ENCODE measurements at regions not wholly inside any gene's neighbourhood (a gene's known extent, or its start where the extent isn't known, plus 50 kb on each side); places are given as distances from the start of the nearest gene placed in this dataset.

DNA sequence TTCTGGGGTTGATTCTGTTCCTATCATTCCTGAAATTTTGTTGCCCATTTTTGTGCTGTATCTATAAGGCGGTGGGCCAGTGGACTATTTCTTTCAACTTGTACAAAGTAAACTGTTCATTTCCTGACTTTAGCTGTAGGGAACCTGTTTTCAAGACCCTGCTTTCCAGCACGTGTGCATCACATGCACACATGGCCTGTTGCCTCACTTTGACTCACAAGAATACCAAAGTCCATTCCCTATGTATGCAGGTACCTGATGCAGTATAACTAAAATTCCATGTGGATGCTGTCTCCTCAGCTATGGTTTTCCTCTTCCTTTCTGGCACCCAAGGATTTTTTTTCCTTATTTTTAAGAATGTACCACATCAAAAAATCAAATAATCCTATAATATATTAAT is 284.1 kb upstream of the MANEA start (continued):
- TF ChIP-seq YY1 (IDR thresholded peaks at IDR 0.05; ENCODE audit: extremely low read depth, insufficient replicate concordance, low read depth, low read length) (no peak), CTCF (IDR thresholded peaks at IDR 0.05 in 2 of 3, conservative IDR thresholded peaks at IDR 0.05 in 1 of 3; ENCODE audit: borderline replicate concordance in 1 of 3, insufficient read depth in 1 of 3, low read depth in 2 of 3, low read length in 2 of 3) (no peak), EGR1 (IDR thresholded peaks at IDR 0.05; ENCODE audit: low read depth) (no peak), SRF (IDR thresholded peaks at IDR 0.05; ENCODE audit: low read depth) (no peak), ATF3 (IDR thresholded peaks at IDR 0.05) (no peak), FOSL1 (IDR thresholded peaks at IDR 0.05; ENCODE audit: low read depth) (no peak), ELF1 (IDR thresholded peaks at IDR 0.05; ENCODE audit: borderline replicate concordance, low read depth) (no peak), CEBPB (IDR thresholded peaks at IDR 0.05; ENCODE audit: low read depth) (no peak)

DNA sequence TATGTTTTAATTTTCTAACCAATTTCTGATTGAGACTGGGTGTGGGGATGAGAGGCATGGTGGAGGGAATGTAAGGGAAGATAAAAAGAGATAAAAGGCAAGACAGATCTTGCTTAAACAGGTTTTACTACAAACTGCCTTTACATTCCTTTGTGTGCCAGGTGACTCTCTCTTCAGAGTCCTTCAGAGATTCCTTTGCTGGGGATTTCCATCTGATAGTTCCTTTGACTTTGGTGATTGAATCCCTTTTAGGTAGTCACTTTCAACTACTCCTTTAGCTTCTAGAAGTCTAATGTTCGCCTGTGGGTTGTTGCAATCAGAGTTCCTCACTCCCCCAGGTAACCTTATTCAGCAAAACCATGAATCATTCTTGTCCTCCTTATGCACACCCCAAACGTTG is 283.3 kb upstream of the MANEA start:
- intact Hi-C loops (cut with micrococcal nuclease), result no loop called here
- no peaks in the 10 kb centered on the region for H3K36me3 ChIP-seq (ENCODE audit: control insufficient read depth in 1 of 2, insufficient read depth in 2 of 2, low read length in 2 of 2)
- H3K9ac ChIP-seq (ENCODE audit: low read length), result no peak overlapping the region
- TF ChIP-seq EZH2phosphoT487 (IDR thresholded peaks at IDR 0.05; ENCODE audit: borderline replicate concordance) (no peak), FOSL1 (IDR thresholded peaks at IDR 0.05; ENCODE audit: low read depth) (no peak), POLR2AphosphoS5 (IDR thresholded peaks at IDR 0.05; ENCODE audit: low read depth, low read length) (no peak), CBX3 (IDR thresholded peaks at IDR 0.05; ENCODE audit: low read depth) (no peak), CEBPB (IDR thresholded peaks at IDR 0.05; ENCODE audit: low read depth) (no peak), ZNF274 (IDR thresholded peaks at IDR 0.05; ENCODE audit: low read depth, low read length) (no peak)
- ATAC-seq, result no peak
- ChIA-PET POLR2A (no interaction called here), RAD21 (ENCODE audit: low non-redundant PET in 1 of 2, low total read pairs in 2 of 2, uncharacterized antibody in 2 of 2, unreplicated experiment in 2 of 2) (no interaction called here), CTCF (no interaction called here)
- no peaks in the 10 kb centered on the region for H3K9me2 ChIP-seq (ENCODE audit: insufficient read depth)
- no peaks in the 10 kb centered on the region; a peak in 1 of 4 replicates for H3K9me3 ChIP-seq (ENCODE audit: control insufficient read depth in 1 of 2, insufficient read depth in 1 of 2, low read depth in 1 of 2, low read length in 2 of 2)
- H3K27me3 ChIP-seq (ENCODE audit: insufficient read depth, low read length), result no peaks in the 10 kb centered on the region
- BruUV-seq (replicated peaks), result no TSS peak
- H2AFZ ChIP-seq (ENCODE audit: low read depth, low read length, poor library complexity, severe bottlenecking), result no peak overlapping the region
- H3K4me2 ChIP-seq (ENCODE audit: low read length), result no peak overlapping the region
- no peaks in the 10 kb centered on the region for H3K79me2 ChIP-seq (ENCODE audit: insufficient read depth, low read length)
- no peak overlapping the region for H3K27ac ChIP-seq (ENCODE audit: low read depth, low read length)
- H3K4me1 ChIP-seq (ENCODE audit: control insufficient read depth in 1 of 2, insufficient read depth in 2 of 2, low read length in 2 of 2), result no peaks in the 10 kb centered on the region
- no peak overlapping the region for H3K4me3 ChIP-seq (replicated peaks in 1 of 2; ENCODE audit: low read depth in 1 of 2, low read length in 2 of 2)
- H4K20me1 ChIP-seq (ENCODE audit: insufficient read depth), result no peaks in the 10 kb centered on the region
- no peak for DNase-seq (ENCODE audit: low read depth, low spot score)
